OCI-LY3 (cell line): ENCODE measurements at regions not wholly inside any gene's neighbourhood (a gene's known extent, or its start where the extent isn't known, plus 50 kb on each side); places are given as distances from the start of the nearest gene placed in this dataset.

Experiments used
- H2AFZ ChIP-seq: fragments of 200-600, 300-600 bp; shearing (Covaris generic); 2 replicates; pipeline ENCODE4 v1.6.0; 2014; ENCODE audit warnings: antibody characterized with exemption, low read depth, low read length
- H3K27ac ChIP-seq: fragments of 200-600, 300-600 bp; sonication (generic); 2 replicates; pipeline ENCODE4 v1.5.1; 2014; ENCODE audit warnings: mild to moderate bottlenecking, low read length, moderate library complexity, mixed read lengths
- H3K27me3 ChIP-seq: fragments of 200-600, 300-600 bp; sonication (generic); 2 replicates; pipeline ENCODE4 v1.6.1; 2014; ENCODE audit warnings: low read depth, low read length, mixed read lengths
- H3K36me3 ChIP-seq: fragments of 200-600, 300-600 bp; sonication (generic); replicated peaks from 2 replicates; pipeline ENCODE3; 2014; ENCODE audit warnings: low read depth, low read length, mixed read lengths
- H3K4me1 ChIP-seq: fragments of 300-600, 200-600 bp; sonication (generic); 2 replicates; pipeline ENCODE4 v1.6.1; 2014; ENCODE audit warnings: low read length, mixed read lengths
- H3K4me2 ChIP-seq: fragments of 200-600, 300-600 bp; sonication (generic); 2 replicates; pipeline ENCODE4 v1.6.1; 2014; ENCODE audit warnings: low read length, mixed read lengths
- H3K4me3 ChIP-seq: fragments of 300-600, 200-600 bp; sonication (generic); 2 replicates; pipeline ENCODE4 v1.5.1; 2014; ENCODE audit warnings: antibody characterized with exemption, mild to moderate bottlenecking, low read length, moderate library complexity
- H3K79me2 ChIP-seq: fragments of 300-600, 200-600 bp; shearing (Covaris generic); 2 replicates; pipeline ENCODE4 v1.6.1; 2014; ENCODE audit warnings: mild to moderate bottlenecking, low read length, mixed read lengths
- H3K9ac ChIP-seq: fragments of 300-600, 200-600 bp; shearing (Covaris generic); 2 replicates; pipeline ENCODE4 v1.6.0; 2014; ENCODE audit warnings: mild to moderate bottlenecking, low read length, moderate library complexity
- H3K9me3 ChIP-seq: fragments of 200-600, 300-600 bp; shearing (Covaris generic); 2 replicates; pipeline ENCODE4 v1.6.1; 2014; ENCODE audit warnings: low read length, mixed read lengths; ENCODE audit not compliant: insufficient read depth
- H4K20me1 ChIP-seq: fragments of 200-600, 300-600 bp; sonication (generic); 2 replicates; pipeline ENCODE4 v1.6.1; 2016; ENCODE audit warnings: low read length, mixed read lengths; ENCODE audit not compliant: insufficient read depth
- CTCF ChIP-seq: fragments of 200-600, 300-600 bp; sonication (generic); IDR thresholded peaks from 2 replicates; pipeline ENCODE4 v1.5.1; 2014; ENCODE audit warnings: antibody characterized with exemption, low read length, low read depth
- EZH2phosphoT487 ChIP-seq: fragments of 200-600 bp; shearing (Covaris generic); IDR thresholded peaks from 2 replicates; pipeline ENCODE4 v1.6.1; 2018; ENCODE audit warnings: antibody characterized with exemption, mixed run types, low read depth

GRCh38 chr7:17147409-17147808 lies 151.0 kb upstream of the AHR start:
- peak overlapping the region; percentile 97 for H3K27ac ChIP-seq
- H3K4me2 ChIP-seq = peak overlapping the region; percentile 90
- no peaks in the 10 kb centered on the region for H3K36me3 ChIP-seq
- no peak overlapping the region for H2AFZ ChIP-seq
- H3K27me3 ChIP-seq = no peaks in the 10 kb centered on the region
- H3K79me2 ChIP-seq = peaks cover 48% of the 10 kb centered on the region
- H3K4me3 ChIP-seq = peak overlapping the region; percentile 69
- no peaks in the 10 kb centered on the region for H3K9me3 ChIP-seq
- no peaks in the 10 kb centered on the region for H4K20me1 ChIP-seq
- H3K4me1 ChIP-seq = peaks cover 99% of the 10 kb centered on the region
- TF ChIP-seq CTCF (no peak), EZH2phosphoT487 (no peak)
- H3K9ac ChIP-seq = peak overlapping the region; percentile 75

- no peaks in the 10 kb centered on the region for H3K27me3 ChIP-seq
- H3K4me2 ChIP-seq = peak overlapping the region; percentile 46
- H2AFZ ChIP-seq = no peak overlapping the region
- H3K9me3 ChIP-seq = no peaks in the 10 kb centered on the region
- H3K79me2 ChIP-seq = peaks cover 39% of the 10 kb centered on the region
- H4K20me1 ChIP-seq = no peaks in the 10 kb centered on the region
- H3K4me1 ChIP-seq = peaks cover 99% of the 10 kb centered on the region
- TF ChIP-seq EZH2phosphoT487 (no peak), CTCF (no peak)
- peaks cover 3% of the 10 kb centered on the region for H3K36me3 ChIP-seq
- peak overlapping the region; percentile 97 for H3K27ac ChIP-seq
- H3K4me3 ChIP-seq = no peak overlapping the region
- H3K9ac ChIP-seq = peak overlapping the region; percentile 81
Measured at GRCh38 chr7:17150018-17150417, 148.4 kb upstream of the AHR start.

GRCh38 chr7:17152721-17153120 lies 145.7 kb upstream of the AHR start:
- Histone ChIP-seq H3K9me3 (no peaks in the 10 kb centered on the region), H3K27ac (peak overlapping the region; percentile 97), H3K4me2 (peak overlapping the region; percentile 63), H3K4me3 (peak overlapping the region; percentile 6), H4K20me1 (no peaks in the 10 kb centered on the region), H2AFZ (no peak overlapping the region), H3K79me2 (peaks cover 21% of the 10 kb centered on the region), H3K4me1 (peaks cover 97% of the 10 kb centered on the region), H3K36me3 (peaks cover 9% of the 10 kb centered on the region), H3K27me3 (no peaks in the 10 kb centered on the region), H3K9ac (peak overlapping the region; percentile 81)
- no peak for TF ChIP-seq EZH2phosphoT487

- Histone ChIP-seq H3K9ac (peak overlapping the region; percentile 81), H3K27ac (peak overlapping the region; percentile 97), H3K4me3 (peak overlapping the region; percentile 6; the same call in 1 of the 2 replicates), H3K9me3 (no peaks in the 10 kb centered on the region), H2AFZ (no peak overlapping the region), H3K79me2 (peaks cover 18% of the 10 kb centered on the region), H3K36me3 (peaks cover 9% of the 10 kb centered on the region), H3K27me3 (no peaks in the 10 kb centered on the region), H3K4me1 (peaks cover 97% of the 10 kb centered on the region), H4K20me1 (no peaks in the 10 kb centered on the region), H3K4me2 (peak overlapping the region; percentile 63)
- TF ChIP-seq CTCF (no peak), EZH2phosphoT487 (no peak)
Measured at GRCh38 chr7:17153536-17153935, 144.9 kb upstream of the AHR start.
